GM23338 (cell line): ENCODE measurements at regions not wholly inside any gene's neighbourhood (a gene's known extent, or its start where the extent isn't known, plus 50 kb on each side); places are given as distances from the start of the nearest gene placed in this dataset.

Experiments
- CREB1 ChIP-seq: fragments of 250-450 bp; sonication (Bioruptor Pico); IDR thresholded peaks from 2 replicates; pipeline ENCODE4 v1.5.0; 2020; ENCODE audit warnings: low read depth, mild to moderate bottlenecking, moderate library complexity
- EZH2 ChIP-seq: fragments of 200-600 bp; sonication (generic); IDR thresholded peaks from one replicate; pipeline ENCODE4 v1.8.0; 2017; ENCODE audit warnings: antibody characterized with exemption, mild to moderate bottlenecking, low read depth; ENCODE audit not compliant: unreplicated experiment
- EZH2phosphoT487 ChIP-seq: fragments of 200-600 bp; sonication (generic); IDR thresholded peaks from one replicate; pipeline ENCODE4 v1.8.1; 2018; ENCODE audit warnings: antibody characterized with exemption; ENCODE audit not compliant: unreplicated experiment
- POLR2AphosphoS5 ChIP-seq: IDR thresholded peaks from 2 replicates; pipeline ENCODE4 v1.6.1; 2016; ENCODE audit warnings: antibody characterized with exemption, low read depth
- ZNF331 ChIP-seq: fragments of 250-450 bp; sonication (Bioruptor Pico); IDR thresholded peaks from 2 replicates; pipeline ENCODE4 v1.5.0; 2020; ENCODE audit warnings: low read depth, mild to moderate bottlenecking, moderate library complexity
- TF ChIP-seq, protein P1 (sequence below), 2 experiments: fragments of 200-600 bp in 1 of 2; sonication (generic) in 1 of 2; conservative IDR thresholded peaks; 2 replicates each; pipeline versions ENCODE4 v1.5.1 to v1.6.1; 2016 to 2017; ENCODE audit warnings: antibody characterized with exemption in 2 of 2, low read depth in 2 of 2, mild to moderate bottlenecking in 2 of 2, moderate library complexity in 1 of 2

GRCh38 chr16:62963846-62964245, 927.6 kb upstream of the CDH8 start:
- TF ChIP-seq CREB1 (CRISPR knock-in tag) (no peak), EZH2phosphoT487 (no peak), POLR2AphosphoS5 (no peak), ZNF331 (no peak), EZH2 (no peak)
- TF ChIP-seq, protein P1, sequence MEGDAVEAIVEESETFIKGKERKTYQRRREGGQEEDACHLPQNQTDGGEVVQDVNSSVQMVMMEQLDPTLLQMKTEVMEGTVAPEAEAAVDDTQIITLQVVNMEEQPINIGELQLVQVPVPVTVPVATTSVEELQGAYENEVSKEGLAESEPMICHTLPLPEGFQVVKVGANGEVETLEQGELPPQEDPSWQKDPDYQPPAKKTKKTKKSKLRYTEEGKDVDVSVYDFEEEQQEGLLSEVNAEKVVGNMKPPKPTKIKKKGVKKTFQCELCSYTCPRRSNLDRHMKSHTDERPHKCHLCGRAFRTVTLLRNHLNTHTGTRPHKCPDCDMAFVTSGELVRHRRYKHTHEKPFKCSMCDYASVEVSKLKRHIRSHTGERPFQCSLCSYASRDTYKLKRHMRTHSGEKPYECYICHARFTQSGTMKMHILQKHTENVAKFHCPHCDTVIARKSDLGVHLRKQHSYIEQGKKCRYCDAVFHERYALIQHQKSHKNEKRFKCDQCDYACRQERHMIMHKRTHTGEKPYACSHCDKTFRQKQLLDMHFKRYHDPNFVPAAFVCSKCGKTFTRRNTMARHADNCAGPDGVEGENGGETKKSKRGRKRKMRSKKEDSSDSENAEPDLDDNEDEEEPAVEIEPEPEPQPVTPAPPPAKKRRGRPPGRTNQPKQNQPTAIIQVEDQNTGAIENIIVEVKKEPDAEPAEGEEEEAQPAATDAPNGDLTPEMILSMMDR (conservative IDR thresholded peaks at IDR 0.05; ENCODE audit: low read depth in 2 of 2) = no peak
